H1 (cell line): ENCODE measurements at regions not wholly inside any gene's neighbourhood (a gene's known extent, or its start where the extent isn't known, plus 50 kb on each side); places are given as distances from the start of the nearest gene placed in this dataset.

ENCODE experiments used
- CTCF ChIA-PET: fragments of 300-600 bp; sonication (Branson Sonifier 250); formaldehyde crosslinking; loops from one replicate; lab custom pipeline; 2021; ENCODE audit not compliant: partially characterized antibody; lab: Charles Lee
- POLR2A ChIA-PET: fragments of 300-600 bp; sonication (Branson Sonifier 250); formaldehyde crosslinking; loops from one replicate; lab custom pipeline; 2021; ENCODE audit warnings: inconsistent platforms; ENCODE audit not compliant: partially characterized antibody; lab: Charles Lee
- DNase-seq, 2 experiments: peaks; one replicate each; pipeline versions ENCODE4 v3.0.0 to v3.0.0-alpha.2; 2010 to 2022; ENCODE audit warnings: low spot score in 2 of 2, low read depth in 1 of 2, mixed read lengths in 1 of 2
- FAIRE-seq: peaks from 2 replicates; lab custom pipeline; 2011; peaks lifted over from hg19 to GRCh38; lab: Jason Lieb, UNC
- H2AFZ ChIP-seq: 2 replicates; pipeline ENCODE4 v1.8.1; 2012; ENCODE audit warnings: low read length, inconsistent platforms
- H2AK5ac ChIP-seq: 2 replicates; pipeline ENCODE4 v1.6.1; 2013; ENCODE audit warnings: low read depth, low read length
- H2BK120ac ChIP-seq: replicated peaks from 2 replicates; pipeline ENCODE3; 2013; ENCODE audit warnings: low read depth, low read length, inconsistent platforms
- H2BK12ac ChIP-seq: 2 replicates; pipeline ENCODE4 v1.6.1; 2013; ENCODE audit warnings: low read depth, low read length
- H2BK15ac ChIP-seq: 2 replicates; pipeline ENCODE4 v1.6.1; 2013; ENCODE audit warnings: low read length
- H2BK20ac ChIP-seq: 2 replicates; pipeline ENCODE4 v1.6.1; 2013; ENCODE audit warnings: low read length
- H2BK5ac ChIP-seq: 2 replicates; pipeline ENCODE4 v1.6.1; 2013; ENCODE audit warnings: low read depth, low read length
- H3K14ac ChIP-seq: 2 replicates; pipeline ENCODE4 v1.6.1; 2013; ENCODE audit warnings: inconsistent platforms; ENCODE audit not compliant: insufficient read length
- H3K18ac ChIP-seq: 2 replicates; pipeline ENCODE4 v1.6.1; 2013; ENCODE audit warnings: low read length; ENCODE audit errors: extremely low read depth
- H3K23ac ChIP-seq: 2 replicates; pipeline ENCODE4 v1.6.1; 2013; ENCODE audit warnings: inconsistent platforms; ENCODE audit not compliant: insufficient read length
- H3K23me2 ChIP-seq: 2 replicates; pipeline ENCODE4 v1.6.1; 2013; ENCODE audit warnings: low read depth, low read length
- H3K27ac ChIP-seq: 2 replicates; pipeline ENCODE4 v1.6.1; 2011; ENCODE audit warnings: low read depth, low read length, inconsistent platforms
- H3K27me3 ChIP-seq, 4 experiments: replicated peaks in 1 of 4; 1 replicate in 1 of 4; 2 replicates in 3 of 4; pipeline versions ENCODE4 v1.6.1 to v1.8.1; 2011 to 2013; ENCODE audit warnings: low read length in 3 of 4, mild to moderate bottlenecking in 3 of 4, inconsistent platforms in 2 of 4, mixed read lengths in 2 of 4, moderate library complexity in 1 of 4; ENCODE audit not compliant: control insufficient read depth in 3 of 4, insufficient read depth in 3 of 4; ENCODE audit errors: extremely low read depth in 1 of 4
- H3K36me3 ChIP-seq, 4 experiments: 2 replicates each; pipeline versions ENCODE4 v1.6.1 to v1.8.1; 2011 to 2013; ENCODE audit warnings: mild to moderate bottlenecking in 4 of 4, low read length in 3 of 4, moderate library complexity in 2 of 4, control low read depth in 1 of 4, inconsistent platforms in 1 of 4; ENCODE audit not compliant: insufficient read depth in 4 of 4, control insufficient read depth in 2 of 4
- H3K4ac ChIP-seq: replicated peaks from 2 replicates; pipeline ENCODE3; 2013; ENCODE audit warnings: low read length, low read depth, mixed read lengths, inconsistent platforms; ENCODE audit not compliant: insufficient read length
- H3K4me1 ChIP-seq, 4 experiments: replicated peaks in 1 of 4; 1 replicate in 1 of 4; 2 replicates in 3 of 4; pipeline versions ENCODE4 v1.6.1 to v1.8.1; 2011 to 2013; ENCODE audit warnings: low read length in 3 of 4, inconsistent platforms in 2 of 4, mixed read lengths in 1 of 4; ENCODE audit not compliant: insufficient read depth in 4 of 4, control insufficient read depth in 3 of 4
- H3K4me2 ChIP-seq, 2 experiments: 2 replicates each; pipeline versions ENCODE4 v1.6.1 to v1.8.1; 2011 to 2013; ENCODE audit warnings: low read depth in 2 of 2, low read length in 2 of 2, control low read depth in 1 of 2, inconsistent platforms in 1 of 2, mild to moderate bottlenecking in 1 of 2; ENCODE audit not compliant: insufficient read depth in 1 of 2
- H3K4me3 ChIP-seq, 4 experiments: fragments of 200-600, 300-600 bp in 1 of 4; sonication (generic), shearing (Covaris generic), sonication (Bioruptor Twin) in 1 of 4; 2 replicates each; pipeline versions ENCODE4 v1.5.1 to v1.8.1; 2011 to 2016; ENCODE audit warnings: low read length in 4 of 4, low read depth in 3 of 4, control low read depth in 2 of 4, inconsistent platforms in 2 of 4, mild to moderate bottlenecking in 2 of 4, mixed read lengths in 1 of 4, moderate library complexity in 1 of 4; ENCODE audit not compliant: insufficient read depth in 2 of 4; ENCODE audit errors: extremely low read depth in 1 of 4
- H3K56ac ChIP-seq: replicated peaks from 2 replicates; pipeline ENCODE3; 2013; ENCODE audit warnings: low read depth, mild to moderate bottlenecking, mixed read lengths, low read length, inconsistent platforms; ENCODE audit not compliant: insufficient read length
- H3K79me1 ChIP-seq: 2 replicates; pipeline ENCODE4 v1.6.1; 2013; ENCODE audit warnings: low read depth, low read length, control low read depth
- H3K79me2 ChIP-seq, 2 experiments: 2 replicates each; pipeline versions ENCODE4 v1.6.1 to v1.8.1; 2012 to 2013; ENCODE audit warnings: low read length in 2 of 2, mild to moderate bottlenecking in 2 of 2, inconsistent platforms in 1 of 2; ENCODE audit not compliant: insufficient read depth in 2 of 2, control insufficient read depth in 1 of 2
- H3K9ac ChIP-seq, 4 experiments: replicated peaks in 1 of 4; 1 replicate in 1 of 4; 2 replicates in 3 of 4; pipeline versions ENCODE4 v1.6.1 to v1.8.1; 2011 to 2013; ENCODE audit warnings: low read depth in 3 of 4, low read length in 3 of 4, control low read depth in 2 of 4, mild to moderate bottlenecking in 2 of 4, moderate library complexity in 2 of 4, inconsistent platforms in 1 of 4; ENCODE audit errors: extremely low read depth in 1 of 4
- H3K9me3 ChIP-seq, 2 experiments: 2 replicates each; pipeline versions ENCODE4 v1.6.1 to v1.8.1; 2012 to 2013; ENCODE audit warnings: mild to moderate bottlenecking in 2 of 2, moderate library complexity in 2 of 2, control low read depth in 1 of 2, inconsistent platforms in 1 of 2, low read depth in 1 of 2, low read length in 1 of 2, mixed read lengths in 1 of 2; ENCODE audit not compliant: insufficient read depth in 2 of 2
- H4K20me1 ChIP-seq, 2 experiments: replicated peaks in 1 of 2; 2 replicates each; pipeline versions ENCODE3 to v1.8.1; 2011 to 2013; ENCODE audit warnings: inconsistent platforms in 2 of 2, low read length in 2 of 2, mild to moderate bottlenecking in 1 of 2; ENCODE audit not compliant: insufficient read depth in 2 of 2, control insufficient read depth in 1 of 2
- H4K5ac ChIP-seq: 2 replicates; pipeline ENCODE4 v1.6.1; 2013; ENCODE audit warnings: low read length, low read depth, mixed read lengths, inconsistent platforms; ENCODE audit not compliant: insufficient read length
- H4K8ac ChIP-seq: 2 replicates; pipeline ENCODE4 v1.8.0; 2013; ENCODE audit warnings: mild to moderate bottlenecking, moderate library complexity, low read length, inconsistent platforms; ENCODE audit not compliant: insufficient read depth; ENCODE audit errors: extremely low read depth
- H4K91ac ChIP-seq: replicated peaks from 2 replicates; pipeline ENCODE3; 2013; ENCODE audit warnings: low read length, mixed read lengths, inconsistent platforms; ENCODE audit not compliant: insufficient read length
- CBX5 ChIP-seq: fragments of 300-800, 300-1000 bp; sonication (generic); IDR thresholded peaks from 2 replicates; pipeline ENCODE4 v1.7.1; 2016; ENCODE audit warnings: antibody characterized with exemption, low read length, low read depth
- EGR1 ChIP-seq: IDR thresholded peaks from 2 replicates; pipeline ENCODE4 v1.6.1; 2011; ENCODE audit warnings: low read depth, low read length, borderline replicate concordance
- EZH2 ChIP-seq: fragments of 200-600 bp; sonication (generic); IDR thresholded peaks from 2 replicates; pipeline ENCODE4 v1.7.1; 2012; ENCODE audit warnings: low read depth, mild to moderate bottlenecking, moderate library complexity, low read length, inconsistent platforms; ENCODE audit not compliant: severe bottlenecking
- GTF2F1 ChIP-seq: IDR thresholded peaks from 2 replicates; pipeline ENCODE4 v1.6.1; 2012; ENCODE audit warnings: low read depth, low read length, improper control_type of control experiment, borderline replicate concordance
- MAX ChIP-seq: IDR thresholded peaks from 2 replicates; pipeline ENCODE4 v1.6.1; 2012; ENCODE audit warnings: inconsistent platforms
- NANOG ChIP-seq: IDR thresholded peaks from 2 replicates; pipeline ENCODE4 v1.6.1; 2011; ENCODE audit warnings: low read length, low read depth, mild to moderate bottlenecking, inconsistent platforms; ENCODE audit not compliant: insufficient read depth, poor library complexity, severe bottlenecking
- RXRA ChIP-seq: IDR thresholded peaks from 2 replicates; pipeline ENCODE4 v1.6.1; 2011; ENCODE audit warnings: low read depth, mild to moderate bottlenecking, low read length, moderate library complexity; ENCODE audit not compliant: insufficient read depth
- TBP ChIP-seq: IDR thresholded peaks from 2 replicates; pipeline ENCODE4 v1.6.1; 2011; ENCODE audit warnings: low read depth, low read length, improper control_type of control experiment
- ZNF274 ChIP-seq: IDR thresholded peaks from 2 replicates; pipeline ENCODE4 v1.7.0; 2012; ENCODE audit warnings: low read length, borderline replicate concordance; ENCODE audit errors: extremely low read depth
- WGBS, 2 experiments: shearing (Covaris generic) in 1 of 2; methylation state at CpG; one replicate each; pipeline versions ENCODE4 v1.1.6 to v1.1.7; 2013 to 2015; ENCODE audit warnings: low lambda C conversion rate in 2 of 2, mixed read lengths in 2 of 2, inconsistent platforms in 1 of 2, low coverage in 1 of 2, missing lambda C conversion rate in 1 of 2; ENCODE audit not compliant: insufficient replicate concordance in 2 of 2, insufficient coverage in 1 of 2, insufficient read length in 1 of 2; ENCODE audit errors: extremely low coverage in 1 of 2, missing lambda C conversion rate in 1 of 2; 5-methylcytosine and 5-hydroxymethylcytosine counted together

- H3K4me2 ChIP-seq = no peak overlapping the region
- H3K79me1 ChIP-seq = no peaks in the 10 kb centered on the region
- H2AK5ac ChIP-seq = no peak overlapping the region
- H3K4ac ChIP-seq = no peak overlapping the region
- no peak for FAIRE-seq
- no peaks in the 10 kb centered on the region for H3K9me3 ChIP-seq
- H3K23me2 ChIP-seq = peaks cover 6% of the 10 kb centered on the region; the same call in 1 of the 2 replicates
- H4K20me1 ChIP-seq = no peaks in the 10 kb centered on the region
- H3K18ac ChIP-seq = no peak overlapping the region
- no peak overlapping the region for H2BK5ac ChIP-seq
- no peak overlapping the region for H2BK20ac ChIP-seq
- no peak overlapping the region for H3K9ac ChIP-seq
- no peaks in the 10 kb centered on the region for H3K79me2 ChIP-seq
- no peak overlapping the region for H3K27ac ChIP-seq
- H3K56ac ChIP-seq = no peak overlapping the region
- no peak overlapping the region for H4K91ac ChIP-seq
- H3K4me1 ChIP-seq = no peaks in the 10 kb centered on the region
- no peak overlapping the region for H3K4me3 ChIP-seq
- no peak overlapping the region for H2BK120ac ChIP-seq
- ChIA-PET POLR2A (no interaction called here), CTCF (interaction anchor here (1.0 kb wide), 1 partner anchor 585 kb away, joined by 3 read pairs; no protein-coding TSS in a partner anchor)
- no peak overlapping the region for H3K23ac ChIP-seq
- H3K27me3 ChIP-seq = no peaks in the 10 kb centered on the region
- TF ChIP-seq RXRA (no peak), EZH2 (no peak), ZNF274 (no peak), GTF2F1 (no peak), MAX (no peak), TBP (no peak), EGR1 (no peak), NANOG (no peak), CBX5 (no peak)
- no peak overlapping the region for H4K8ac ChIP-seq
- WGBS, 2 experiments = 88% methylated on average over 5 of the region's 5 CpGs; no CpG with 5 or more reads in 1 of the 2 experiments
- no peak overlapping the region for H3K14ac ChIP-seq
- no peaks in the 10 kb centered on the region for H3K36me3 ChIP-seq
- H2BK12ac ChIP-seq = no peak overlapping the region
- no peak overlapping the region for H2BK15ac ChIP-seq
- no peak for DNase-seq
- H4K5ac ChIP-seq = no peak overlapping the region
- H2AFZ ChIP-seq = no peak overlapping the region
Observed at GRCh38 chr18:77654302-77654701, 404.7 kb downstream of the GALR1 start.
